Choroid plexus epithelial cell (primary cell): ENCODE measurements at regions not wholly inside any gene's neighbourhood (a gene's known extent, or its start where the extent isn't known, plus 50 kb on each side); places are given as distances from the start of the nearest gene placed in this dataset.

Source experiments
- DNase-seq: peaks from one replicate; pipeline ENCODE4 v3.0.0-alpha.2; 2010; ENCODE audit warnings: low read depth
- H3K4me3 ChIP-seq: 2 replicates; pipeline ENCODE4 v1.5.1; 2011; ENCODE audit warnings: low read depth, mild to moderate bottlenecking, control low read depth, low read length, moderate library complexity
- TF ChIP-seq, protein P1 (sequence below): conservative IDR thresholded peaks from 2 replicates; pipeline ENCODE4 v1.5.1; 2011; ENCODE audit warnings: low read depth, mild to moderate bottlenecking, control low read depth, inconsistent platforms, low read length, moderate library complexity

DNA sequence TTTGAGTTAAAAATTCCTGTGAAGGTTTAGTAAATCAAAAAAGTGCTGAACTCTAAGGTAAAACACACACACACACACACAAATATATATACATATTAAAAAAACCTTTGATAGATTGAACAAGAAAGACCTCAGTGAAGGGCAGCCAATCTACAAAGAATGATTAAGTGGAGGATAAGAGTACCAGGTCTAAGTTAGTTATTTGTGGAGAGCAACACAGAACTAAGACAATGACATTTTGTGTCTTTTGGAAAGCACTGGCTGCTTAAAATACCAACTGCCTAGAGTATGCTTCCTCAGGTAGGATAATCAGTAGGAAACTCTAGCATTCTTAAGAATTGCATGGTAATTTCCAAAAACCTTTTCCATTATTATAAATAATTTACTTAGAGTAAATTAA lies 481.4 kb upstream of the SYT4 start:
- TF ChIP-seq, protein P1, sequence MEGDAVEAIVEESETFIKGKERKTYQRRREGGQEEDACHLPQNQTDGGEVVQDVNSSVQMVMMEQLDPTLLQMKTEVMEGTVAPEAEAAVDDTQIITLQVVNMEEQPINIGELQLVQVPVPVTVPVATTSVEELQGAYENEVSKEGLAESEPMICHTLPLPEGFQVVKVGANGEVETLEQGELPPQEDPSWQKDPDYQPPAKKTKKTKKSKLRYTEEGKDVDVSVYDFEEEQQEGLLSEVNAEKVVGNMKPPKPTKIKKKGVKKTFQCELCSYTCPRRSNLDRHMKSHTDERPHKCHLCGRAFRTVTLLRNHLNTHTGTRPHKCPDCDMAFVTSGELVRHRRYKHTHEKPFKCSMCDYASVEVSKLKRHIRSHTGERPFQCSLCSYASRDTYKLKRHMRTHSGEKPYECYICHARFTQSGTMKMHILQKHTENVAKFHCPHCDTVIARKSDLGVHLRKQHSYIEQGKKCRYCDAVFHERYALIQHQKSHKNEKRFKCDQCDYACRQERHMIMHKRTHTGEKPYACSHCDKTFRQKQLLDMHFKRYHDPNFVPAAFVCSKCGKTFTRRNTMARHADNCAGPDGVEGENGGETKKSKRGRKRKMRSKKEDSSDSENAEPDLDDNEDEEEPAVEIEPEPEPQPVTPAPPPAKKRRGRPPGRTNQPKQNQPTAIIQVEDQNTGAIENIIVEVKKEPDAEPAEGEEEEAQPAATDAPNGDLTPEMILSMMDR = no peak
- no peak overlapping the region for H3K4me3 ChIP-seq
- DNase-seq = no peak

DNA sequence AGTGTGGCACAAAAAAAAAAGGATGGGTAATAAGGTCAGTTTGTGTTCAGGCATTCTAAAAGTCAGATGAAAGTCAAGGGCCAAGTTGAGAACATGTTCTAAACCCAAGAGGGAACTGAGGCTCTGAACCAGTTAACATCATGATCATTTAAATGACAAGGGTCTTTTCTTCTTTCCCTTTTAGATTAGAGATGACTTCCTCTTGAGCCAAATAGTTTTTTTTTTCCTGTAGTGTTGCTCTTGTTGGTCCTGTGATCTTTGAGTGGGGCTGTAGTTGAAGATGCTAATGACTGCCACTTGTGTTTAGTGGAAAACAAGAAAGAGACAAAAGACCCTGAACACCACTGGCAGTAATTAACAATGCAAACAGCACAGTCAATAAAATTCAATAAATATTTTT lies 482.7 kb upstream of the SYT4 start:
- TF ChIP-seq, protein P1 = no peak

DNA sequence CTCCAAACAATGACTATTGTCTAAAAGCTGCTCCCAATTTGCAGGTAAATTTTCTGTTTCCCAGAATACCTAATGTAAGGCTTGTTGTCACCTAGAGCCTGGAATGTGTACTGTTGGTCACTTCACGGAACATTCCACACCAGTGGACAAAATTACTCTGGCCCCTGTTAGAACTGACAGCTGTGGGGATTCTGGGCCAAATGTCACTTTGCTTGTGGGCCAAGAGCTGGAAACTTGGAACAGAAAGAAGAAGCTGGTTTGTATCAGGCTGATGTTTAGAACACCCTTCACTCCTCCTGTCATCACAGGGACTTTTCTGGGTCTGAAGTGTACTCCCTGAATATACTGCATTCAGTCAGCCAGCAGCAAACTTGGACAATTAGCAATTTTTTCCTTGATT lies 495.6 kb upstream of the SYT4 start:
- DNase-seq = no peak
- TF ChIP-seq, protein P1 = no peak
- no peak overlapping the region for H3K4me3 ChIP-seq

More for the DNA sequence above, 482.7 kb upstream of the SYT4 start:
- H3K4me3 ChIP-seq = no peak overlapping the region
- DNase-seq = no peak

DNA sequence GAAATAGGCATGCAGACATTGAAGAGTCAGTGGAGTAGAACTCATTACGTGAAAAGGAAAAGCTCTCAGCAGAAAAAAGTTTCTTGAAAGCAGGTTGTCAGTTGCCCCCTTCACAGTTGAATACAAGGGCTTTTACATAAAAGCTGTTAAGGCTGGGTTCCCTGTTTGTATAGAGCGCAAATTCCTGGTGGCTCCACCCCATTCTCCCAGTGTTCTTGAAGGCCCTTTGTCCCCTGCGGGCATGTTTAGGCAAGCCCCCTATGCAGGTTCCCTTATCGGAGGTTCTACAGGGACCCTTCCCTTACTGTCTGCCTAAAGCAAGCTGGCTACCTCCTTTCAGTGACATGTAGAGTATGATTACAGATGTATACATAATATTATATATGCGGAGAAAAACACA lies 497.2 kb upstream of the SYT4 start:
- DNase-seq = no peak
- no peak overlapping the region for H3K4me3 ChIP-seq
- TF ChIP-seq, protein P1 = no peak

- no peak for DNase-seq
- H3K4me3 ChIP-seq = no peak overlapping the region
- TF ChIP-seq, protein P1 = no peak
Measured at GRCh38 chr18:43775591-43775990, 498.3 kb upstream of the SYT4 start.

DNA sequence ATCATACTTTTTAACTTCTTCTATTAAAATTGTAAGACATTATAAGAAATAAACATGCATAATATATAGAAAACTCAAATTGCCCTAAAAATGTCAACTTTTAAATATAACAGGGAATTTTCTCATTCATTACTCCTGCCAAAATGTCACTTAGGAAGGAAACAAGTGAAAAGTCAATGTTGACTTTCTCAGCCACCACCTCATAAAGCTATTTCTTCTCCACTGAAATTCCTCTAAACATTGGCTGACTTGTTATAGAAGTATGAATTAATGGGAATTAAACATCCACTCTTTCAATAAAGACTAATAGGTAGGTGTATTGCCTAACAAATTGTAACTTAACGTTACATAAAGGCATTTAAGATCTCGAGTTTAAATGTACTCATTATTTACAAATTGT lies 499.7 kb upstream of the SYT4 start:
- TF ChIP-seq, protein P1 = no peak
- H3K4me3 ChIP-seq = no peak overlapping the region
- no peak for DNase-seq

GRCh38 chr18:43777636-43778304 lies 500.5 kb upstream of the SYT4 start:
- H3K4me3 ChIP-seq = no peak overlapping the region
- no peak for DNase-seq
- TF ChIP-seq, protein P1 = no peak
